GM12878 (cell line): ENCODE measurements at regions not wholly inside any gene's neighbourhood (a gene's known extent, or its start where the extent isn't known, plus 50 kb on each side); places are given as distances from the start of the nearest gene placed in this dataset.

Experiments used
- POLR2A ChIP-seq: IDR thresholded peaks from 2 replicates; pipeline ENCODE4 v1.6.1; 2011; ENCODE audit warnings: low read depth, mild to moderate bottlenecking, low read length
- TCF7 ChIP-seq: IDR thresholded peaks from 2 replicates; pipeline ENCODE4 v1.6.1; 2014; ENCODE audit warnings: antibody characterized with exemption, borderline replicate concordance
- TF ChIP-seq, protein P1 (sequence below), 3 experiments: IDR thresholded peaks in 2 of 3; conservative IDR thresholded peaks in 1 of 3; 2 replicates each; pipeline ENCODE4 v1.5.1; 2011; ENCODE audit warnings: low read depth in 3 of 3, low read length in 3 of 3, mild to moderate bottlenecking in 3 of 3, control low read depth in 2 of 3, moderate library complexity in 2 of 3, inconsistent platforms in 1 of 3, mixed read lengths in 1 of 3; ENCODE audit not compliant: control insufficient read depth in 2 of 3, insufficient read depth in 1 of 3; ENCODE audit errors: extremely low read depth in 1 of 3

DNA sequence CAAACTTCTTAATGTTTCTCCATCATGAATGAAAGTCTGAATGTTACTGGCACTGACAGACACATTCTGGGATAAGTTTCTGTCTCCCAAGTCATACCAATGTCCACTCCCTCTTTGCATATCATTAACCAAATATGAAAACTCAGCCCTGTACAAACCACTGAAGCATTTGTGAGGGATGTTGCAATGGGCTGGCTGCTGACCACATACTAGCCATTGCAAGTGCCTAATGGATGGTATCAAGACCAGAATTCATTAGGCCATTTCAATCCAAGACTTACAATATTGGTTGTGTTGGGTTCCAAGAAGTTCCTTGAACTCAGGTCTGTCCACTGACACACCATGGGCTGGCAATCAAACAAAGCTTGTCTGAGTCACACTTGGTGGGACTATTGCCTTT is 73.8 kb downstream of the CBLN2 start:
- TF ChIP-seq POLR2A = no peak
- TF ChIP-seq, protein P1, sequence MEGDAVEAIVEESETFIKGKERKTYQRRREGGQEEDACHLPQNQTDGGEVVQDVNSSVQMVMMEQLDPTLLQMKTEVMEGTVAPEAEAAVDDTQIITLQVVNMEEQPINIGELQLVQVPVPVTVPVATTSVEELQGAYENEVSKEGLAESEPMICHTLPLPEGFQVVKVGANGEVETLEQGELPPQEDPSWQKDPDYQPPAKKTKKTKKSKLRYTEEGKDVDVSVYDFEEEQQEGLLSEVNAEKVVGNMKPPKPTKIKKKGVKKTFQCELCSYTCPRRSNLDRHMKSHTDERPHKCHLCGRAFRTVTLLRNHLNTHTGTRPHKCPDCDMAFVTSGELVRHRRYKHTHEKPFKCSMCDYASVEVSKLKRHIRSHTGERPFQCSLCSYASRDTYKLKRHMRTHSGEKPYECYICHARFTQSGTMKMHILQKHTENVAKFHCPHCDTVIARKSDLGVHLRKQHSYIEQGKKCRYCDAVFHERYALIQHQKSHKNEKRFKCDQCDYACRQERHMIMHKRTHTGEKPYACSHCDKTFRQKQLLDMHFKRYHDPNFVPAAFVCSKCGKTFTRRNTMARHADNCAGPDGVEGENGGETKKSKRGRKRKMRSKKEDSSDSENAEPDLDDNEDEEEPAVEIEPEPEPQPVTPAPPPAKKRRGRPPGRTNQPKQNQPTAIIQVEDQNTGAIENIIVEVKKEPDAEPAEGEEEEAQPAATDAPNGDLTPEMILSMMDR (IDR thresholded peaks at IDR 0.05 in 2 of 3, conservative IDR thresholded peaks at IDR 0.05 in 1 of 3; ENCODE audit: control insufficient read depth in 2 of 3, extremely low read depth in 1 of 3, insufficient read depth in 1 of 3, low read depth in 3 of 3, low read length in 3 of 3) = no peak
- no peak for TF ChIP-seq TCF7
